H1 (cell line): ENCODE measurements at regions not wholly inside any gene's neighbourhood (a gene's known extent, or its start where the extent isn't known, plus 50 kb on each side); places are given as distances from the start of the nearest gene placed in this dataset.

Experiments
- CTCF ChIA-PET: fragments of 300-600 bp; sonication (Branson Sonifier 250); formaldehyde crosslinking; loops from one replicate; lab custom pipeline; 2021; ENCODE audit not compliant: partially characterized antibody; lab: Charles Lee
- POLR2A ChIA-PET: fragments of 300-600 bp; sonication (Branson Sonifier 250); formaldehyde crosslinking; loops from one replicate; lab custom pipeline; 2021; ENCODE audit warnings: inconsistent platforms; ENCODE audit not compliant: partially characterized antibody; lab: Charles Lee
- DNase-seq, 2 experiments: peaks; one replicate each; pipeline versions ENCODE4 v3.0.0 to v3.0.0-alpha.2; 2010 to 2022; ENCODE audit warnings: low spot score in 2 of 2, low read depth in 1 of 2, mixed read lengths in 1 of 2
- FAIRE-seq: peaks from 2 replicates; lab custom pipeline; 2011; peaks lifted over from hg19 to GRCh38; lab: Jason Lieb, UNC
- H2AFZ ChIP-seq: 2 replicates; pipeline ENCODE4 v1.8.1; 2012; ENCODE audit warnings: low read length, inconsistent platforms
- H2AK5ac ChIP-seq: 2 replicates; pipeline ENCODE4 v1.6.1; 2013; ENCODE audit warnings: low read depth, low read length
- H2BK120ac ChIP-seq: replicated peaks from 2 replicates; pipeline ENCODE3; 2013; ENCODE audit warnings: low read depth, low read length, inconsistent platforms
- H2BK12ac ChIP-seq: 2 replicates; pipeline ENCODE4 v1.6.1; 2013; ENCODE audit warnings: low read depth, low read length
- H2BK15ac ChIP-seq: 2 replicates; pipeline ENCODE4 v1.6.1; 2013; ENCODE audit warnings: low read length
- H2BK20ac ChIP-seq: 2 replicates; pipeline ENCODE4 v1.6.1; 2013; ENCODE audit warnings: low read length
- H2BK5ac ChIP-seq: 2 replicates; pipeline ENCODE4 v1.6.1; 2013; ENCODE audit warnings: low read depth, low read length
- H3K14ac ChIP-seq: 2 replicates; pipeline ENCODE4 v1.6.1; 2013; ENCODE audit warnings: inconsistent platforms; ENCODE audit not compliant: insufficient read length
- H3K18ac ChIP-seq: 2 replicates; pipeline ENCODE4 v1.6.1; 2013; ENCODE audit warnings: low read length; ENCODE audit errors: extremely low read depth
- H3K23ac ChIP-seq: 2 replicates; pipeline ENCODE4 v1.6.1; 2013; ENCODE audit warnings: inconsistent platforms; ENCODE audit not compliant: insufficient read length
- H3K23me2 ChIP-seq: 2 replicates; pipeline ENCODE4 v1.6.1; 2013; ENCODE audit warnings: low read depth, low read length
- H3K27ac ChIP-seq: 2 replicates; pipeline ENCODE4 v1.6.1; 2011; ENCODE audit warnings: low read depth, low read length, inconsistent platforms
- H3K27me3 ChIP-seq, 4 experiments: replicated peaks in 1 of 4; 1 replicate in 1 of 4; 2 replicates in 3 of 4; pipeline versions ENCODE4 v1.6.1 to v1.8.1; 2011 to 2013; ENCODE audit warnings: low read length in 3 of 4, mild to moderate bottlenecking in 3 of 4, inconsistent platforms in 2 of 4, mixed read lengths in 2 of 4, moderate library complexity in 1 of 4; ENCODE audit not compliant: control insufficient read depth in 3 of 4, insufficient read depth in 3 of 4; ENCODE audit errors: extremely low read depth in 1 of 4
- H3K36me3 ChIP-seq, 4 experiments: 2 replicates each; pipeline versions ENCODE4 v1.6.1 to v1.8.1; 2011 to 2013; ENCODE audit warnings: mild to moderate bottlenecking in 4 of 4, low read length in 3 of 4, moderate library complexity in 2 of 4, control low read depth in 1 of 4, inconsistent platforms in 1 of 4; ENCODE audit not compliant: insufficient read depth in 4 of 4, control insufficient read depth in 2 of 4
- H3K4ac ChIP-seq: replicated peaks from 2 replicates; pipeline ENCODE3; 2013; ENCODE audit warnings: low read length, low read depth, mixed read lengths, inconsistent platforms; ENCODE audit not compliant: insufficient read length
- H3K4me1 ChIP-seq, 4 experiments: replicated peaks in 1 of 4; 1 replicate in 1 of 4; 2 replicates in 3 of 4; pipeline versions ENCODE4 v1.6.1 to v1.8.1; 2011 to 2013; ENCODE audit warnings: low read length in 3 of 4, inconsistent platforms in 2 of 4, mixed read lengths in 1 of 4; ENCODE audit not compliant: insufficient read depth in 4 of 4, control insufficient read depth in 3 of 4
- H3K4me2 ChIP-seq, 2 experiments: 2 replicates each; pipeline versions ENCODE4 v1.6.1 to v1.8.1; 2011 to 2013; ENCODE audit warnings: low read depth in 2 of 2, low read length in 2 of 2, control low read depth in 1 of 2, inconsistent platforms in 1 of 2, mild to moderate bottlenecking in 1 of 2; ENCODE audit not compliant: insufficient read depth in 1 of 2
- H3K4me3 ChIP-seq, 4 experiments: fragments of 200-600, 300-600 bp in 1 of 4; sonication (generic), shearing (Covaris generic), sonication (Bioruptor Twin) in 1 of 4; 2 replicates each; pipeline versions ENCODE4 v1.5.1 to v1.8.1; 2011 to 2016; ENCODE audit warnings: low read length in 4 of 4, low read depth in 3 of 4, control low read depth in 2 of 4, inconsistent platforms in 2 of 4, mild to moderate bottlenecking in 2 of 4, mixed read lengths in 1 of 4, moderate library complexity in 1 of 4; ENCODE audit not compliant: insufficient read depth in 2 of 4; ENCODE audit errors: extremely low read depth in 1 of 4
- H3K56ac ChIP-seq: replicated peaks from 2 replicates; pipeline ENCODE3; 2013; ENCODE audit warnings: low read depth, mild to moderate bottlenecking, mixed read lengths, low read length, inconsistent platforms; ENCODE audit not compliant: insufficient read length
- H3K79me1 ChIP-seq: 2 replicates; pipeline ENCODE4 v1.6.1; 2013; ENCODE audit warnings: low read depth, low read length, control low read depth
- H3K79me2 ChIP-seq, 2 experiments: 2 replicates each; pipeline versions ENCODE4 v1.6.1 to v1.8.1; 2012 to 2013; ENCODE audit warnings: low read length in 2 of 2, mild to moderate bottlenecking in 2 of 2, inconsistent platforms in 1 of 2; ENCODE audit not compliant: insufficient read depth in 2 of 2, control insufficient read depth in 1 of 2
- H3K9ac ChIP-seq, 4 experiments: replicated peaks in 1 of 4; 1 replicate in 1 of 4; 2 replicates in 3 of 4; pipeline versions ENCODE4 v1.6.1 to v1.8.1; 2011 to 2013; ENCODE audit warnings: low read depth in 3 of 4, low read length in 3 of 4, control low read depth in 2 of 4, mild to moderate bottlenecking in 2 of 4, moderate library complexity in 2 of 4, inconsistent platforms in 1 of 4; ENCODE audit errors: extremely low read depth in 1 of 4
- H3K9me3 ChIP-seq, 2 experiments: 2 replicates each; pipeline versions ENCODE4 v1.6.1 to v1.8.1; 2012 to 2013; ENCODE audit warnings: mild to moderate bottlenecking in 2 of 2, moderate library complexity in 2 of 2, control low read depth in 1 of 2, inconsistent platforms in 1 of 2, low read depth in 1 of 2, low read length in 1 of 2, mixed read lengths in 1 of 2; ENCODE audit not compliant: insufficient read depth in 2 of 2
- H4K20me1 ChIP-seq, 2 experiments: replicated peaks in 1 of 2; 2 replicates each; pipeline versions ENCODE3 to v1.8.1; 2011 to 2013; ENCODE audit warnings: inconsistent platforms in 2 of 2, low read length in 2 of 2, mild to moderate bottlenecking in 1 of 2; ENCODE audit not compliant: insufficient read depth in 2 of 2, control insufficient read depth in 1 of 2
- H4K5ac ChIP-seq: 2 replicates; pipeline ENCODE4 v1.6.1; 2013; ENCODE audit warnings: low read length, low read depth, mixed read lengths, inconsistent platforms; ENCODE audit not compliant: insufficient read length
- H4K8ac ChIP-seq: 2 replicates; pipeline ENCODE4 v1.8.0; 2013; ENCODE audit warnings: mild to moderate bottlenecking, moderate library complexity, low read length, inconsistent platforms; ENCODE audit not compliant: insufficient read depth; ENCODE audit errors: extremely low read depth
- H4K91ac ChIP-seq: replicated peaks from 2 replicates; pipeline ENCODE3; 2013; ENCODE audit warnings: low read length, mixed read lengths, inconsistent platforms; ENCODE audit not compliant: insufficient read length
- RBBP5 ChIP-seq: IDR thresholded peaks from 2 replicates; pipeline ENCODE4 v1.7.1; 2012; ENCODE audit warnings: low read depth, mild to moderate bottlenecking, inconsistent platforms, low read length, moderate library complexity, borderline replicate concordance
- RNF2 ChIP-seq: fragments of 200-900, 300-1000 bp; sonication (generic); IDR thresholded peaks from 2 replicates; pipeline ENCODE4 v1.7.1; 2016; ENCODE audit warnings: borderline replicate concordance, low read depth, mild to moderate bottlenecking, antibody characterized with exemption, low read length; ENCODE audit not compliant: poor library complexity, severe bottlenecking; ENCODE audit errors: missing control alignments
- SP4 ChIP-seq: IDR thresholded peaks from 2 replicates; pipeline ENCODE4 v1.6.1; 2012; ENCODE audit warnings: low read length, inconsistent platforms
- YY1 ChIP-seq: IDR thresholded peaks from 2 replicates; pipeline ENCODE4 v1.6.1; 2011; ENCODE audit warnings: low read depth, mild to moderate bottlenecking, low read length
- WGBS, 2 experiments: shearing (Covaris generic) in 1 of 2; methylation state at CpG; one replicate each; pipeline versions ENCODE4 v1.1.6 to v1.1.7; 2013 to 2015; ENCODE audit warnings: low lambda C conversion rate in 2 of 2, mixed read lengths in 2 of 2, inconsistent platforms in 1 of 2, low coverage in 1 of 2, missing lambda C conversion rate in 1 of 2; ENCODE audit not compliant: insufficient replicate concordance in 2 of 2, insufficient coverage in 1 of 2, insufficient read length in 1 of 2; ENCODE audit errors: extremely low coverage in 1 of 2, missing lambda C conversion rate in 1 of 2; 5-methylcytosine and 5-hydroxymethylcytosine counted together
- TF ChIP-seq, protein P1 (sequence below): IDR thresholded peaks from 2 replicates; pipeline ENCODE4 v1.6.1; 2011; ENCODE audit warnings: low read depth, mild to moderate bottlenecking, low read length; ENCODE audit not compliant: insufficient read depth

DNA sequence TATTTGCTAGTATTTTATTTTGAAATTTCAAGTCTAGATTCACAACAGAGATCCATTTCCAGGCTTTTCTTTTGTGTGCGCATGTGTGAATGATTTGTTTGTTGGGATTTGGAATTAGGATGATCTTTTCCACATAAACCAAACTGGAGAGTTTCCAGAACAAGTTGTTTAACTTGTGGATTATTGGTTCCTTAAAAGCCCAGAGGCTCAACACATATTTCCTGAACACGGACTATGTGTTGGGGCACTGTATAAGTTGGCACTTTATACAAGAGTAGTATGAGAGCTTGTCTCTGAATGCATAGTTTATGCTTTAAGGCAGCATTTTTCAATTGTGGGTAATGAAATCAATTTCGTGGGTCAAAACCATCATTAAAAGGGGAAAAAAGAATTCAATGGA lies 67.3 kb upstream of the FUT8 start:
- Histone ChIP-seq H3K9me3 (no peaks in the 10 kb centered on the region), H3K4me3 (no peak overlapping the region), H4K20me1 (no peaks in the 10 kb centered on the region), H2BK20ac (no peak overlapping the region), H3K9ac (no peak overlapping the region), H3K23ac (no peak overlapping the region), H2BK120ac (no peak overlapping the region), H3K18ac (no peak overlapping the region), H3K4me2 (no peak overlapping the region), H3K56ac (no peak overlapping the region), H4K5ac (no peak overlapping the region), H3K79me1 (no peaks in the 10 kb centered on the region), H4K91ac (no peak overlapping the region), H2AFZ (no peak overlapping the region), H3K79me2 (no peaks in the 10 kb centered on the region), H2BK5ac (no peak overlapping the region), H3K14ac (no peak overlapping the region), H3K4me1 (no peaks in the 10 kb centered on the region), H3K27ac (no peak overlapping the region), H4K8ac (no peak overlapping the region), H2AK5ac (no peak overlapping the region), H2BK12ac (no peak overlapping the region), H3K4ac (no peak overlapping the region), H3K23me2 (no peaks in the 10 kb centered on the region), H3K27me3 (peaks cover 0 to 2% (median 0%) of the 10 kb centered on the region in 4 experiments; a peak in 1 of 7 replicates), H2BK15ac (no peak overlapping the region), H3K36me3 (no peaks in the 10 kb centered on the region)
- no peak for FAIRE-seq
- ChIA-PET CTCF (interaction anchor here (0.7 to 1.6 kb wide), 2 partner anchors 12 to 62 kb away, joined by 3 read pairs; no protein-coding TSS in a partner anchor), POLR2A (no interaction called here)
- WGBS, 2 experiments = 89% methylated on average over 3 of the region's 3 CpGs; no CpG with 5 or more reads in 1 of the 2 experiments
- DNase-seq = no peak
- TF ChIP-seq RNF2 = no peak
- no peak for TF ChIP-seq RBBP5
- no peak for TF ChIP-seq YY1
- no peak for TF ChIP-seq SP4
- TF ChIP-seq, protein P1, sequence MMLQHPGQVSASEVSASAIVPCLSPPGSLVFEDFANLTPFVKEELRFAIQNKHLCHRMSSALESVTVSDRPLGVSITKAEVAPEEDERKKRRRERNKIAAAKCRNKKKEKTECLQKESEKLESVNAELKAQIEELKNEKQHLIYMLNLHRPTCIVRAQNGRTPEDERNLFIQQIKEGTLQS = no peak
